ENCODE measurements at regions not wholly inside any gene's neighbourhood (a gene's known extent, or its start where the extent isn't known, plus 50 kb on each side); places are given as distances from the start of the nearest gene placed in this dataset.
"Not testable (repeated sequence)": the region's sequence is repeated elsewhere in the genome, so short reads cannot be mapped to it uniquely, and the experiment has no call there.

DNA sequence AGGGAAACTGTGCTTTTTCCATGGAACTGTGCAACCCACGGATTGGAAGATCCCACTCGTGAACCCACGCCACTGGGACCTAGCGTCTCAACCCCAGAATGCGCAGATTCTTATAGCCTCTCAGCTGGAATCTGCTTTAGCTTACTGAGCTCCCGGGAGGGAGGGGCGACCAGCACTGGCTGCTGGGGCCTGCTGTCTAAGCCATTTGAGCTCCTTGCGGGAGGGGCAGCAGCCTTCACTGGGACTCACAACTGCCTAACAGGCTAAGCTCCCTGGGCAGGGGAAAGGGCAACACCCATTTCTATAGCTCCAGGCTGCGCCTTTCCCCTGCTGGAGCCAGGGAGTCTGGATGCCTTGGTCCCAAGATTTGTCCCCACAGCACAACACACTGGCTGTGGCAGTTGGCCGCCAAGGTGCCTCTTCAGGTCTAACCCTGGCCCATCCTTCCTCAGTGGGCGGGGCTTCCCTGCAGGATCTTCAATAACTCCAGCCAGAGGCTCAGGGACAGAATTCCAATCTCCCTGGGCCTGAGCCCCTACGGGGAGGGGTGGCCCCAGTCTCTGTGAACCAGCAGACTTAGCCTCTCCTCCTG is 451.7 kb upstream of the PITX2 start:
- Mint-ChIP-seq H3K9me3 (ENCODE audit: unreplicated experiment) (peaks cover 9% of the 10 kb centered on the region), H3K4me1 (ENCODE audit: low read depth, unreplicated experiment) (no peaks in the 10 kb centered on the region), H3K36me3 (ENCODE audit: insufficient read depth, unreplicated experiment) (no peaks in the 10 kb centered on the region), H3K27ac (ENCODE audit: unreplicated experiment) (no peak overlapping the region), H3K27me3 (ENCODE audit: insufficient read depth, unreplicated experiment) (peaks cover 2% of the 10 kb centered on the region), H3K4me3 (ENCODE audit: unreplicated experiment) (no peak overlapping the region)
- H3K9me3 ChIP-seq: no peaks in the 10 kb centered on the region
- H3K36me3 ChIP-seq (ENCODE audit: control insufficient read depth, insufficient read depth, low read length): no peaks in the 10 kb centered on the region
- BruUV-seq (replicated peaks): no TSS peak
- no peaks in the 10 kb centered on the region for H3K27me3 ChIP-seq (replicated peaks; ENCODE audit: control insufficient read depth, insufficient read depth, low read length)
- intact Hi-C loops (cut with micrococcal nuclease; ENCODE audit: unreplicated experiment): no loop called here
- TF ChIP-seq CTCF (IDR thresholded peaks at IDR 0.05; ENCODE audit: insufficient read depth in 1 of 2, low read depth in 1 of 2, low read length in 1 of 2, severe bottlenecking in 1 of 2, unreplicated experiment in 1 of 2): no peak
- H3K4me3 ChIP-seq (ENCODE audit: low read depth, low read length): no peak overlapping the region
- ChIA-PET POLR2A (no interaction called here), CTCF (no interaction called here)
- DNase-seq: no peak
- no peaks in the 10 kb centered on the region for H3K4me1 ChIP-seq

GRCh38 chr4:111076299-111076698 is 453.4 kb upstream of the PITX2 start:
- H3K27me3 ChIP-seq (replicated peaks; ENCODE audit: control insufficient read depth, insufficient read depth, low read length); DNase-seq; H3K4me3 ChIP-seq (ENCODE audit: low read depth, low read length); H3K27me3 Mint-ChIP-seq (ENCODE audit: insufficient read depth, unreplicated experiment); H3K4me3 Mint-ChIP-seq (ENCODE audit: unreplicated experiment); H3K36me3 ChIP-seq (ENCODE audit: control insufficient read depth, insufficient read depth, low read length); intact Hi-C loops (cut with micrococcal nuclease; ENCODE audit: unreplicated experiment); H3K9me3 Mint-ChIP-seq (ENCODE audit: unreplicated experiment); BruUV-seq (replicated peaks); H3K4me1 ChIP-seq; CTCF ChIA-PET; H3K36me3 Mint-ChIP-seq (ENCODE audit: insufficient read depth, unreplicated experiment); H3K27ac Mint-ChIP-seq (ENCODE audit: unreplicated experiment); H3K9me3 ChIP-seq; H3K4me1 Mint-ChIP-seq (ENCODE audit: low read depth, unreplicated experiment); POLR2A ChIA-PET: not testable (repeated sequence)

DNA sequence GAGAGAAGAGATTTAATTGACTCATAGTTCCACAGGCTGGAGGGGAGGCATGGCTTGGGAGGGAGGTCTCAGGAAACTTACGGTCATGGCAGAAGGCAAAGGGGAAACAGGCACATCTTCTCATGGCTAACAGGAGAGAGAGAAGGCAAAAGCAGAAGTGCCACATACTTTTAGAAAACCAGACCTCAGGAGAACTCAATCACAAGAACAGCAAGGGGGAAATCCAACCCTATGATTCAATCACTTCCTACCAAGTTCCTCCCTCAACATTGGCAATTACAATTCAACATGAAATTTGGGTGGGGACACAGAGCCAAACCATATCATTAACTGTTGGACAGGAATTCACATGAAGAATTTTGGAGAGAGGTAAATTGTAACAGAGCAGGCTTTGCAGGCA is 485.3 kb upstream of the PITX2 start:
- Mint-ChIP-seq H3K9me3 (ENCODE audit: unreplicated experiment) (no peaks in the 10 kb centered on the region), H3K4me1 (ENCODE audit: low read depth, unreplicated experiment) (no peaks in the 10 kb centered on the region), H3K27ac (ENCODE audit: unreplicated experiment) (no peak overlapping the region), H3K27me3 (ENCODE audit: insufficient read depth, unreplicated experiment) (peaks cover 2% of the 10 kb centered on the region), H3K36me3 (ENCODE audit: insufficient read depth, unreplicated experiment) (no peaks in the 10 kb centered on the region), H3K4me3 (ENCODE audit: unreplicated experiment) (no peak overlapping the region)
- Histone ChIP-seq H3K4me1 (no peaks in the 10 kb centered on the region), H3K4me3 (ENCODE audit: low read depth, low read length) (no peak overlapping the region), H3K27me3 (replicated peaks; ENCODE audit: control insufficient read depth, insufficient read depth, low read length) (no peaks in the 10 kb centered on the region), H3K9me3 (no peaks in the 10 kb centered on the region), H3K36me3 (ENCODE audit: control insufficient read depth, insufficient read depth, low read length) (no peaks in the 10 kb centered on the region)
- TF ChIP-seq CTCF (IDR thresholded peaks at IDR 0.05; ENCODE audit: insufficient read depth in 1 of 2, low read depth in 1 of 2, low read length in 1 of 2, severe bottlenecking in 1 of 2, unreplicated experiment in 1 of 2): no peak
- CTCF ChIA-PET: no interaction called here
- POLR2A ChIA-PET: no interaction called here
- no TSS peak for BruUV-seq (replicated peaks)
- intact Hi-C loops (cut with micrococcal nuclease; ENCODE audit: unreplicated experiment): no loop called here
- no peak for DNase-seq

GRCh38 chr4:111113591-111113990 is 490.7 kb upstream of the PITX2 start:
- DNase-seq: no peak
- Histone ChIP-seq H3K4me3 (ENCODE audit: low read depth, low read length) (no peak overlapping the region), H3K9me3 (no peaks in the 10 kb centered on the region), H3K27me3 (replicated peaks; ENCODE audit: control insufficient read depth, insufficient read depth, low read length) (no peaks in the 10 kb centered on the region), H3K4me1 (no peaks in the 10 kb centered on the region), H3K36me3 (ENCODE audit: control insufficient read depth, insufficient read depth, low read length) (no peaks in the 10 kb centered on the region)
- no peaks in the 10 kb centered on the region for H3K36me3 Mint-ChIP-seq (ENCODE audit: insufficient read depth, unreplicated experiment)
- BruUV-seq (replicated peaks): no TSS peak
- no peaks in the 10 kb centered on the region for H3K4me1 Mint-ChIP-seq (ENCODE audit: low read depth, unreplicated experiment)
- POLR2A ChIA-PET: no interaction called here
- H3K27ac Mint-ChIP-seq (ENCODE audit: unreplicated experiment): no peak overlapping the region
- peaks cover 2% of the 10 kb centered on the region for H3K27me3 Mint-ChIP-seq (ENCODE audit: insufficient read depth, unreplicated experiment)
- TF ChIP-seq CTCF (IDR thresholded peaks at IDR 0.05; ENCODE audit: insufficient read depth in 1 of 2, low read depth in 1 of 2, low read length in 1 of 2, severe bottlenecking in 1 of 2, unreplicated experiment in 1 of 2): no peak
- H3K9me3 Mint-ChIP-seq (ENCODE audit: unreplicated experiment): no peaks in the 10 kb centered on the region
- CTCF ChIA-PET: no interaction called here
- no peak overlapping the region for H3K4me3 Mint-ChIP-seq (ENCODE audit: unreplicated experiment)
- intact Hi-C loops (cut with micrococcal nuclease; ENCODE audit: unreplicated experiment): no loop called here
